LNCaP clone FGC (cell line): ENCODE measurements at regions not wholly inside any gene's neighbourhood (a gene's known extent, or its start where the extent isn't known, plus 50 kb on each side); places are given as distances from the start of the nearest gene placed in this dataset.
"Not testable (repeated sequence)": the region's sequence is repeated elsewhere in the genome, so short reads cannot be mapped to it uniquely, and the experiment has no call there.

Experiments
- DNase-seq: peaks from one replicate; pipeline ENCODE4 v3.0.0-alpha.2; 2011; ENCODE audit warnings: low read depth
- H3K4me3 ChIP-seq: 2 replicates; pipeline ENCODE4 v1.5.1; 2011; ENCODE audit warnings: mild to moderate bottlenecking, low read depth, low read length, control low read depth
- CTCF ChIP-seq: IDR thresholded peaks from 2 replicates; pipeline ENCODE4 v1.5.1; 2012; ENCODE audit warnings: mild to moderate bottlenecking; ENCODE audit not compliant: control insufficient read depth, insufficient read depth; ENCODE audit errors: extremely low read depth

- no peak for TF ChIP-seq CTCF
- DNase-seq: no peak
- H3K4me3 ChIP-seq: no peak overlapping the region
These were observed 214.2 kb downstream of the ZNF674 start for GRCh38 chrX:46330981-46331380.

- TF ChIP-seq CTCF: no peak
- no peak for DNase-seq
- no peak overlapping the region for H3K4me3 ChIP-seq
These were observed 214.7 kb downstream of the ZNF674 start for GRCh38 chrX:46330513-46330912.

GRCh38 chrX:46328133-46328532 lies 217.1 kb downstream of the ZNF674 start:
- no peak overlapping the region for H3K4me3 ChIP-seq
- no peak for DNase-seq
- no peak for TF ChIP-seq CTCF

GRCh38 chrX:46327566-46328115 lies 217.6 kb downstream of the ZNF674 start:
- TF ChIP-seq CTCF: no peak
- no peak overlapping the region for H3K4me3 ChIP-seq
- no peak for DNase-seq

- TF ChIP-seq CTCF: no peak
- DNase-seq: no peak
- no peak overlapping the region for H3K4me3 ChIP-seq
These were observed 219.1 kb downstream of the ZNF674 start for GRCh38 chrX:46326161-46326560.

GRCh38 chrX:46325312-46325877 lies 219.8 kb downstream of the ZNF674 start:
- no peak for TF ChIP-seq CTCF
- DNase-seq: no peak
- H3K4me3 ChIP-seq: no peak overlapping the region

GRCh38 chrX:46324166-46324565 lies 221.1 kb downstream of the ZNF674 start:
- DNase-seq: no peak
- no peak overlapping the region for H3K4me3 ChIP-seq
- no peak for TF ChIP-seq CTCF

- DNase-seq, H3K4me3 ChIP-seq: not testable (repeated sequence)
These were observed 222.3 kb downstream of the ZNF674 start for GRCh38 chrX:46322929-46323328.
